ENCODE measurements at regions not wholly inside any gene's neighbourhood (a gene's known extent, or its start where the extent isn't known, plus 50 kb on each side); places are given as distances from the start of the nearest gene placed in this dataset.

GRCh38 chr2:180799141-180799540 lies 181.3 kb upstream of the UBE2E3 start:
- no peak for TF ChIP-seq CTCF (IDR thresholded peaks at IDR 0.05)
- no peak for TF ChIP-seq POLR2A (IDR thresholded peaks at IDR 0.05)
